Ectodermal cell (in vitro differentiated cells): ENCODE measurements at regions not wholly inside any gene's neighbourhood (a gene's known extent, or its start where the extent isn't known, plus 50 kb on each side); places are given as distances from the start of the nearest gene placed in this dataset.
"Not testable (repeated sequence)": the region's sequence is repeated elsewhere in the genome, so short reads cannot be mapped to it uniquely, and the experiment has no call there.

ENCODE experiments used
- H3K27ac ChIP-seq: 2 replicates; pipeline ENCODE4 v1.7.0; 2013; ENCODE audit warnings: mild to moderate bottlenecking, low read depth, low read length; ENCODE audit not compliant: insufficient read depth, poor library complexity, severe bottlenecking
- H3K27me3 ChIP-seq: 2 replicates; pipeline ENCODE4 v1.7.0; 2013; ENCODE audit warnings: mild to moderate bottlenecking, low read length; ENCODE audit not compliant: insufficient read depth, control insufficient read depth, poor library complexity, severe bottlenecking
- H3K36me3 ChIP-seq: one replicate; pipeline ENCODE4 v1.7.0; 2013; ENCODE audit warnings: low read length; ENCODE audit not compliant: control insufficient read depth, insufficient read depth
- H3K4me1 ChIP-seq: one replicate; pipeline ENCODE4 v1.7.0; 2013; ENCODE audit warnings: low read length; ENCODE audit not compliant: control insufficient read depth, insufficient read depth
- H3K4me3 ChIP-seq: 2 replicates; pipeline ENCODE4 v1.7.0; 2013; ENCODE audit warnings: low read depth, low read length, control low read depth; ENCODE audit not compliant: insufficient read depth
- H3K9me3 ChIP-seq: 2 replicates; pipeline ENCODE4 v1.7.0; 2013; ENCODE audit warnings: mild to moderate bottlenecking, low read length, moderate library complexity; ENCODE audit not compliant: control insufficient read depth
- WGBS, 2 experiments: methylation state at CpG; one replicate each; pipeline ENCODE4 v1.1.7; 2013; ENCODE audit warnings: missing lambda C conversion rate in 2 of 2; 5-methylcytosine and 5-hydroxymethylcytosine counted together

GRCh38 chr9:102355982-102356381, 617.5 kb upstream of the GRIN3A start:
- Histone ChIP-seq H3K9me3 (no peaks in the 10 kb centered on the region), H3K4me3 (no peak overlapping the region)

GRCh38 chr9:102354041-102354440, 615.6 kb upstream of the GRIN3A start:
- Histone ChIP-seq H3K27ac (no peak overlapping the region), H3K4me3 (no peak overlapping the region), H3K9me3 (no peaks in the 10 kb centered on the region), H3K4me1 (no peaks in the 10 kb centered on the region), H3K36me3 (no peaks in the 10 kb centered on the region), H3K27me3 (no peaks in the 10 kb centered on the region)
- WGBS, 2 experiments: 82 to 94% methylated on average over 1 of the region's 1 CpG

More at GRCh38 chr9:102355982-102356381, 617.5 kb upstream of the GRIN3A start:
- H3K27me3 ChIP-seq: no peaks in the 10 kb centered on the region
- no peaks in the 10 kb centered on the region for H3K36me3 ChIP-seq
- 70 to 76% methylated on average over 5 of the region's 5 CpGs for WGBS, 2 experiments
- no peaks in the 10 kb centered on the region for H3K4me1 ChIP-seq
- no peak overlapping the region for H3K27ac ChIP-seq

- not testable (repeated sequence) for H3K9me3 ChIP-seq, H3K27ac ChIP-seq, H3K27me3 ChIP-seq, H3K4me3 ChIP-seq, H3K36me3 ChIP-seq, H3K4me1 ChIP-seq
- 83 to 84% methylated on average over 6 of the region's 6 CpGs for WGBS, 2 experiments
Measured at GRCh38 chr9:102337471-102337870, 599.0 kb upstream of the GRIN3A start.

GRCh38 chr9:102309379-102309778, 570.9 kb upstream of the GRIN3A start:
- Histone ChIP-seq H3K27me3 (no peaks in the 10 kb centered on the region), H3K4me3 (no peak overlapping the region), H3K27ac (no peak overlapping the region), H3K4me1 (no peaks in the 10 kb centered on the region), H3K9me3 (peaks cover 11% of the 10 kb centered on the region), H3K36me3 (no peaks in the 10 kb centered on the region)
- WGBS, 2 experiments: 86 to 95% methylated on average over 1 of the region's 1 CpG

GRCh38 chr9:102295188-102295587, 556.7 kb upstream of the GRIN3A start:
- H3K4me3 ChIP-seq: no peak overlapping the region
- no peak overlapping the region for H3K27ac ChIP-seq
- no peaks in the 10 kb centered on the region for H3K9me3 ChIP-seq
- no peaks in the 10 kb centered on the region for H3K4me1 ChIP-seq
- WGBS, 2 experiments: 42% methylated on average over 2 of the region's 3 CpGs; no CpG with 5 or more reads in 1 of the 2 experiments
- no peaks in the 10 kb centered on the region for H3K27me3 ChIP-seq
- H3K36me3 ChIP-seq: no peaks in the 10 kb centered on the region

GRCh38 chr9:102273952-102274351, 535.5 kb upstream of the GRIN3A start:
- H3K4me1 ChIP-seq: no peaks in the 10 kb centered on the region
- H3K27me3 ChIP-seq: no peaks in the 10 kb centered on the region
- no peaks in the 10 kb centered on the region for H3K36me3 ChIP-seq
- no peak overlapping the region for H3K4me3 ChIP-seq
- WGBS, 2 experiments: 60 to 85% methylated on average over 1 to 2 of the region's 2 CpGs
- H3K9me3 ChIP-seq: no peaks in the 10 kb centered on the region
- H3K27ac ChIP-seq: no peak overlapping the region

- H3K4me1 ChIP-seq: no peaks in the 10 kb centered on the region
- H3K27me3 ChIP-seq: no peaks in the 10 kb centered on the region
- H3K36me3 ChIP-seq: no peaks in the 10 kb centered on the region
- H3K4me3 ChIP-seq: no peak overlapping the region
- H3K27ac ChIP-seq: no peak overlapping the region
- WGBS, 2 experiments: 80 to 91% methylated on average over 3 of the region's 3 CpGs
- peaks cover 4% of the 10 kb centered on the region for H3K9me3 ChIP-seq
Measured at GRCh38 chr9:102253099-102253498, 514.7 kb upstream of the GRIN3A start.

GRCh38 chr9:102244916-102245315, 506.5 kb upstream of the GRIN3A start:
- Histone ChIP-seq H3K27ac (no peak overlapping the region), H3K9me3 (no peaks in the 10 kb centered on the region), H3K4me3 (no peak overlapping the region), H3K27me3 (no peaks in the 10 kb centered on the region), H3K4me1 (no peaks in the 10 kb centered on the region), H3K36me3 (no peaks in the 10 kb centered on the region)
- WGBS, 2 experiments: 70 to 83% methylated on average over 3 to 4 of the region's 4 CpGs

GRCh38 chr9:102237520-102237919, 499.1 kb upstream of the GRIN3A start:
- H3K27me3 ChIP-seq: no peaks in the 10 kb centered on the region
- no peaks in the 10 kb centered on the region for H3K9me3 ChIP-seq
- H3K4me1 ChIP-seq: no peaks in the 10 kb centered on the region
- H3K27ac ChIP-seq: no peak overlapping the region
- H3K4me3 ChIP-seq: no peak overlapping the region
- no peaks in the 10 kb centered on the region for H3K36me3 ChIP-seq
- whole genome bisulfite sequencing, 2 experiments: 82% methylated on average over 4 of the region's 4 CpGs

- H3K9me3 ChIP-seq: no peaks in the 10 kb centered on the region
- no peak overlapping the region for H3K27ac ChIP-seq
- H3K4me3 ChIP-seq: no peak overlapping the region
- no peaks in the 10 kb centered on the region for H3K27me3 ChIP-seq
- 75% methylated on average over 1 of the region's 1 CpG for WGBS, 2 experiments
- no peaks in the 10 kb centered on the region for H3K36me3 ChIP-seq
- H3K4me1 ChIP-seq: no peaks in the 10 kb centered on the region
Measured at GRCh38 chr9:102237094-102237493, 498.6 kb upstream of the GRIN3A start.

GRCh38 chr9:102227416-102227815, 489.0 kb upstream of the GRIN3A start:
- not testable (repeated sequence) for H3K9me3 ChIP-seq, H3K27ac ChIP-seq, H3K4me3 ChIP-seq, H3K36me3 ChIP-seq, H3K4me1 ChIP-seq, H3K27me3 ChIP-seq
- WGBS, 2 experiments: 90 to 96% methylated on average over 3 of the region's 4 CpGs
